WERI-Rb-1 (cell line): ENCODE measurements at regions not wholly inside any gene's neighbourhood (a gene's known extent, or its start where the extent isn't known, plus 50 kb on each side); places are given as distances from the start of the nearest gene placed in this dataset.

Experiments used
- DNase-seq: peaks from one replicate; pipeline ENCODE4 v3.0.0-alpha.2; 2020
- H3K27ac ChIP-seq: fragments of 250-450 bp; sonication (Bioruptor Pico); 2 replicates; pipeline ENCODE4 v1.5.1; 2020; ENCODE audit warnings: mild to moderate bottlenecking, moderate library complexity
- H3K27me3 ChIP-seq: fragments of 250-450 bp; sonication (Bioruptor Pico); 2 replicates; pipeline ENCODE4 v1.5.1; 2021; ENCODE audit warnings: mild to moderate bottlenecking, low read depth, moderate library complexity; ENCODE audit not compliant: insufficient read depth, severe bottlenecking
- H3K36me3 ChIP-seq: fragments of 250-450 bp; sonication (Bioruptor Pico); 2 replicates; pipeline ENCODE4 v1.5.1; 2020; ENCODE audit warnings: mild to moderate bottlenecking, moderate library complexity
- H3K4me3 ChIP-seq: 2 replicates; pipeline ENCODE4 v1.5.1; 2011; ENCODE audit warnings: low read depth, mild to moderate bottlenecking, control low read depth, low read length
- H3K9me3 ChIP-seq: fragments of 250-450 bp; sonication (Bioruptor Pico); 2 replicates; pipeline ENCODE4 v1.5.1; 2021; ENCODE audit warnings: mild to moderate bottlenecking, moderate library complexity; ENCODE audit not compliant: severe bottlenecking
- CTCF ChIP-seq: IDR thresholded peaks from 2 replicates; pipeline ENCODE4 v1.5.1; 2011; ENCODE audit warnings: low read depth, mild to moderate bottlenecking, control low read depth, inconsistent platforms, low read length

GRCh38 chr11:120061036-120061760, 76.7 kb downstream of the TRIM29 start:
- no peaks in the 10 kb centered on the region for H3K36me3 ChIP-seq
- DNase-seq: peak; percentile 71
- no peaks in the 10 kb centered on the region for H3K27me3 ChIP-seq
- H3K27ac ChIP-seq: peak overlapping the region; percentile 5; the same call in 1 of the 2 replicates
- H3K9me3 ChIP-seq: no peaks in the 10 kb centered on the region
- no peak overlapping the region for H3K4me3 ChIP-seq
- no peak for TF ChIP-seq CTCF

GRCh38 chr11:120060512-120060911, 77.4 kb downstream of the TRIM29 start:
- Histone ChIP-seq H3K27ac (peak overlapping the region; percentile 5), H3K9me3 (no peaks in the 10 kb centered on the region), H3K36me3 (no peaks in the 10 kb centered on the region), H3K27me3 (no peaks in the 10 kb centered on the region), H3K4me3 (no peak overlapping the region)
- DNase-seq: no peak
- no peak for TF ChIP-seq CTCF

- TF ChIP-seq CTCF: no peak
- Histone ChIP-seq H3K27ac (no peak overlapping the region), H3K4me3 (no peak overlapping the region), H3K9me3 (no peaks in the 10 kb centered on the region), H3K36me3 (no peaks in the 10 kb centered on the region), H3K27me3 (no peaks in the 10 kb centered on the region)
- DNase-seq: no peak
Measured at GRCh38 chr11:120058931-120059330, 79.0 kb downstream of the TRIM29 start.

GRCh38 chr11:120057595-120058581, 80.0 kb downstream of the TRIM29 start:
- DNase-seq: peak; percentile 68
- peak overlapping the region; percentile 29; the same call in 1 of the 2 replicates for H3K27ac ChIP-seq
- H3K9me3 ChIP-seq: no peaks in the 10 kb centered on the region
- no peak overlapping the region for H3K4me3 ChIP-seq
- H3K36me3 ChIP-seq: no peaks in the 10 kb centered on the region
- TF ChIP-seq CTCF: no peak
- no peaks in the 10 kb centered on the region for H3K27me3 ChIP-seq

- Histone ChIP-seq H3K27ac (no peak overlapping the region), H3K9me3 (no peaks in the 10 kb centered on the region), H3K4me3 (no peak overlapping the region), H3K27me3 (no peaks in the 10 kb centered on the region), H3K36me3 (no peaks in the 10 kb centered on the region)
- no peak for DNase-seq
- TF ChIP-seq CTCF: no peak
Measured at GRCh38 chr11:120057028-120057330, 80.9 kb downstream of the TRIM29 start.
